Spinal cord (tissue), 9 donors: ENCODE measurements at regions not wholly inside any gene's neighbourhood (a gene's known extent, or its start where the extent isn't known, plus 50 kb on each side); places are given as distances from the start of the nearest gene placed in this dataset.

Source experiments
- DNase-seq, 6 donors: peaks; one replicate each; pipeline versions ENCODE4 v3.0.0 to v3.0.0-alpha.2; 2013 to 2015; ENCODE audit warnings: low spot score in 6 of 6, low read depth in 4 of 6
- H3K27ac ChIP-seq: one replicate; pipeline ENCODE4 v1.5.1; 2013; ENCODE audit warnings: low read depth, low read length, control low read depth
- H3K27me3 ChIP-seq: one replicate; pipeline ENCODE4 v1.6.1; 2013; ENCODE audit warnings: low read length; ENCODE audit not compliant: control insufficient read depth, insufficient read depth
- H3K36me3 ChIP-seq: one replicate; pipeline ENCODE4 v1.6.1; 2013; ENCODE audit warnings: low read length; ENCODE audit not compliant: control insufficient read depth, insufficient read depth
- H3K4me1 ChIP-seq: one replicate; pipeline ENCODE4 v1.6.1; 2013; ENCODE audit warnings: low read length; ENCODE audit not compliant: control insufficient read depth, insufficient read depth
- H3K4me3 ChIP-seq: one replicate; pipeline ENCODE4 v1.5.1; 2013; ENCODE audit warnings: low read depth, low read length, control low read depth
- H3K9me3 ChIP-seq: one replicate; pipeline ENCODE4 v1.6.1; 2013; ENCODE audit warnings: low read length; ENCODE audit not compliant: control insufficient read depth, insufficient read depth
- WGBS: methylation state at CpG from one replicate; pipeline ENCODE4 v1.1.5; 2013; ENCODE audit warnings: missing lambda C conversion rate; ENCODE audit not compliant: insufficient coverage; 5-methylcytosine and 5-hydroxymethylcytosine counted together
- donor health status: healthy.

DNA sequence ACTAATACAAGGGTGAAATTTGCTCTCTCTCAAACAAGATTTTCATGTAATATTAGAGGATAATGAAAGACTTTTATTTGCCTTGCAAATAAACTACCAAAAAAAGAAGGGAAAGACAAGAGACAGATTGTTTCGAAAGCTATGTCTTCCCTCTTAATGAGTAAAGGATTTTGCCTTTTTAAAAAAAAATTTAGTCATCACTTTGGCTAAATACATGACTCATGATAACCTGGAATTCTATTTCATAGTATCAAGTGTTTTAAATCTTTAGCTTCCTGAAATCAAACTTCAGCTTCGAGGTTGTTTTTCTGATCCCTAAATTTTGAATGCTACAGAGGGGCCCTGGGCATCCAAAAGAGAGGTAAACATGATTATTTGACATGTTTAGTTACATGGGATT, 144.4 kb downstream of the CCDC59 start:
- H3K4me3 ChIP-seq: no peak overlapping the region
- DNase-seq: no peak
- no peaks in the 10 kb centered on the region for H3K36me3 ChIP-seq
- WGBS: no CpG with 5 or more reads among the region's 2 CpGs
- no peaks in the 10 kb centered on the region for H3K9me3 ChIP-seq
- H3K27me3 ChIP-seq: no peaks in the 10 kb centered on the region
- no peaks in the 10 kb centered on the region for H3K4me1 ChIP-seq
- H3K27ac ChIP-seq: no peak overlapping the region

DNA sequence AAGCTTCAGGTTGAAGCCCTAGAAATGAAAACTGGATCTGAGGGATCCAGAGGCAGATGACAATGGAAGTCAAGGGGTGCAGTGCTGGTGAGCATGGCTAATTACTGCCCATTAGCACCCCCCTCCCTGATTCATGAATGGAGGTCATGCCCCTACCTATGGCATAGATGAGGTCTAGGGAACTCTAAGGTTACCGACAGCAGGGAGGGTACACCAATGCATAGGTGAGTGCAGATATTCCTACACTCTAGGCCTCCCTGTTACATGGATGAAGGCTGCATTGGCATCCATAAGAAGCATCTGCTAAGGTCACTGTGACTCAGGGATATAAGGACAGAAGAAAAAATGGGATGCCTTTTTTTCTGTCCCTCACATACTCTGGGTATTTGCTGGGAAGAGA, 147.3 kb downstream of the CCDC59 start:
- Histone ChIP-seq H3K4me3 (no peak overlapping the region), H3K36me3 (no peaks in the 10 kb centered on the region), H3K27ac (no peak overlapping the region), H3K27me3 (no peaks in the 10 kb centered on the region), H3K9me3 (peaks cover 2% of the 10 kb centered on the region), H3K4me1 (no peaks in the 10 kb centered on the region)
- no CpG with 5 or more reads among the region's 1 CpG for WGBS
- DNase-seq: no peak

- no peak for DNase-seq
- no peaks in the 10 kb centered on the region for H3K27me3 ChIP-seq
- H3K36me3 ChIP-seq: no peaks in the 10 kb centered on the region
- H3K4me1 ChIP-seq: no peaks in the 10 kb centered on the region
- no peak overlapping the region for H3K27ac ChIP-seq
- WGBS: 97% methylated on average over 9 of the region's 9 CpGs
- H3K4me3 ChIP-seq: no peak overlapping the region
- H3K9me3 ChIP-seq: peaks cover 3% of the 10 kb centered on the region
These were observed 148.7 kb downstream of the CCDC59 start for GRCh38 chr12:82209533-82209932.

GRCh38 chr12:82207556-82207955, 150.6 kb downstream of the CCDC59 start:
- H3K36me3 ChIP-seq: no peaks in the 10 kb centered on the region
- no peak for DNase-seq
- H3K4me1 ChIP-seq: no peaks in the 10 kb centered on the region
- H3K27me3 ChIP-seq: no peaks in the 10 kb centered on the region
- no peak overlapping the region for H3K27ac ChIP-seq
- H3K4me3 ChIP-seq: no peak overlapping the region
- H3K9me3 ChIP-seq: peaks cover 3% of the 10 kb centered on the region

GRCh38 chr12:82203086-82203485, 155.1 kb downstream of the CCDC59 start:
- Histone ChIP-seq H3K36me3 (no peaks in the 10 kb centered on the region), H3K4me3 (no peak overlapping the region), H3K27me3 (no peaks in the 10 kb centered on the region), H3K4me1 (no peaks in the 10 kb centered on the region), H3K9me3 (peaks cover 3% of the 10 kb centered on the region), H3K27ac (no peak overlapping the region)
- WGBS: 86% methylated on average over 4 of the region's 4 CpGs
- no peak for DNase-seq

DNA sequence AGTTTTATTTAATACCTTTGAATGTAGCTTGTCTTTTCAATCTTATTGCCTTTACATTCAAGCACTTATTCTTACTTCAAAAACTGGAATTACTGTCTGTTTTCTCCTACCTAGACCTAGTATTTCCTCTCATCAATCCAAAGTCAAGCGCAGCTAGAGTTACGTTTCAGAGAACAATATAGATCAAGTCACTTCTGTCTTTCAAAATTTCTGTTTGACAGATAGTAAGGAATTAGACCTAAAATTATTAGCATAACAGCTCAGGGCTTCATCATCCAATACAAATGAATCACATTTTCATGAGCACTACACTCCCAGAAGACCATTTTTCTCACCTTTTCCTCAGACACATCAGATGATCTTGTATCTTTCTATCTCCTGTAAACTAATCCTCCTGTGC, 170.6 kb downstream of the CCDC59 start:
- Histone ChIP-seq H3K27ac (no peak overlapping the region), H3K4me1 (no peaks in the 10 kb centered on the region), H3K4me3 (no peak overlapping the region), H3K36me3 (no peaks in the 10 kb centered on the region), H3K9me3 (no peaks in the 10 kb centered on the region), H3K27me3 (no peaks in the 10 kb centered on the region)
- DNase-seq: no peak
- WGBS: no CpG with 5 or more reads among the region's 2 CpGs

- H3K4me1 ChIP-seq: no peaks in the 10 kb centered on the region
- H3K4me3 ChIP-seq: no peak overlapping the region
- H3K9me3 ChIP-seq: no peaks in the 10 kb centered on the region
- DNase-seq: peak in 1 of 6 donors; percentile 66
- no peak overlapping the region for H3K27ac ChIP-seq
- no peaks in the 10 kb centered on the region for H3K27me3 ChIP-seq
- H3K36me3 ChIP-seq: no peaks in the 10 kb centered on the region
These were observed 171.2 kb downstream of the CCDC59 start for GRCh38 chr12:82187011-82187410.

DNA sequence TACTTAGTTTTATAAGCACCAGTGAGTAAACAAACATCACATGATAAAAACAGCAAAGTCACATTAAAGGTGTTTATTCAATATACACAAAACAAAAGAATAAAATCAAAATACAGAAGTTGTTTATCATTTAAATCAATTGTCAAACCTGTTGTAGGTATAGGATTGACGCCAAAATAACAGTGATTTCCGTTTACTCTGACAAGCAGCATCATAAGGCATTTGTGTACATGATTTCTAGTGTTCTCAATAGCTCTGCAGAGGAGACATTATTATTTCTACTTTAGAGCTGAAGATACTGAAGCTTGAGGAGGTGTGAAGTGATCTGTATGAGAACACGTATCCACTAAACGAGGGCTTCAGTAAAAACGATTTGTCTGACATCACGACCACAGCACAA, 171.9 kb downstream of the CCDC59 start:
- Histone ChIP-seq H3K27me3 (no peaks in the 10 kb centered on the region), H3K36me3 (no peaks in the 10 kb centered on the region), H3K4me3 (no peak overlapping the region), H3K9me3 (no peaks in the 10 kb centered on the region), H3K27ac (no peak overlapping the region), H3K4me1 (no peaks in the 10 kb centered on the region)
- DNase-seq: no peak
- WGBS: 100% methylated on average over 1 of the region's 6 CpGs

- Histone ChIP-seq H3K27ac (no peak overlapping the region), H3K4me1 (no peaks in the 10 kb centered on the region), H3K4me3 (no peak overlapping the region), H3K9me3 (no peaks in the 10 kb centered on the region), H3K27me3 (no peaks in the 10 kb centered on the region), H3K36me3 (no peaks in the 10 kb centered on the region)
- WGBS: no CpG with 5 or more reads among the region's 1 CpG
- DNase-seq: no peak
These were observed 173.3 kb downstream of the CCDC59 start for GRCh38 chr12:82184844-82185243.

DNA sequence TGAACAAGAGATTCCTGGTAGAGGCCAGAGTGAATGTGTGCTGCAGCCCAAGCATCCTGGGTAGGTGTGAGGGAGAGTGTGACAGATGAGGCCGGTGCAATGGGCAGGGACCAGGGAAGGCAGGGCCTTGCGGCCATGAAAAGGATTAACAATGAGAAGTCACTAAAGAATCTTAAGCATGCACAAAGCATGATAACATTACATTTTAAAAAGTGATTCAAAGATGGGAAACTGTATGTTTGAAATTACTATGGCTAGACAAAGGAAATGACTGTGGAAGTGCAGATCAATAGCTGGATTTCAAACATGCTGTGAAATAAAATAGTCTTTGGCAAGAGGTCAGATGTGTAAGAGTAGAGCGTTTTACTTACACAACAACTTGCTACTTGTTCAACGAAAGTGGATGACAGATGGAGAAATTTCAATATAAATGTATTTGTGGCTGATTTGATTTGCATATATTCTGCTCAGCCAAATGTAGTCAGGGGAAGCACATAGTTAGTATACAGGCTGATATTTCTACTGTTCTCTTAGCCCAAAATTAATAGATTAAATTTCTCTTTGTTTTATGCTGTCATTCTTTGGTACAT, 175.5 kb downstream of the CCDC59 start:
- peak in 1 of 6 donors; percentile 78 for DNase-seq
- no peaks in the 10 kb centered on the region for H3K9me3 ChIP-seq
- H3K4me3 ChIP-seq: no peak overlapping the region
- no peak overlapping the region for H3K27ac ChIP-seq
- WGBS: no CpG with 5 or more reads among the region's 4 CpGs
- no peaks in the 10 kb centered on the region for H3K36me3 ChIP-seq
- H3K4me1 ChIP-seq: no peaks in the 10 kb centered on the region
- no peaks in the 10 kb centered on the region for H3K27me3 ChIP-seq
